Right atrium auricular region (tissue), 2 donors: ENCODE measurements at regions not wholly inside any gene's neighbourhood (a gene's known extent, or its start where the extent isn't known, plus 50 kb on each side); places are given as distances from the start of the nearest gene placed in this dataset.

ENCODE experiments used
- DNase-seq: peaks from one replicate; pipeline ENCODE4 v3.0.0-alpha.2; 2019; ENCODE audit warnings: low spot score
- H3K27ac ChIP-seq, 2 donors: fragments of 200-600 bp; sonication (generic); 1 replicate in 1 of 2; 2 replicates in 1 of 2; pipeline ENCODE4 v1.5.1; 2016 to 2019
- H3K27me3 ChIP-seq, 2 donors: fragments of 200-600 bp; sonication (generic); one replicate each; pipeline versions ENCODE4 v1.5.1 to v1.6.0; 2017 to 2019
- H3K36me3 ChIP-seq: fragments of 200-600 bp; sonication (generic); one replicate; pipeline ENCODE4 v1.5.1; 2016
- H3K4me1 ChIP-seq, 2 donors: fragments of 200-600 bp; sonication (generic); one replicate each; pipeline versions ENCODE4 v1.5.1 to v1.6.0; 2017 to 2019
- H3K4me3 ChIP-seq, 2 donors: fragments of 200-600 bp; sonication (generic); 1 replicate in 1 of 2; 2 replicates in 1 of 2; pipeline ENCODE4 v1.5.1; 2017 to 2019; ENCODE audit warnings: mild to moderate bottlenecking in 1 of 2, moderate library complexity in 1 of 2
- H3K9me3 ChIP-seq, 2 donors: fragments of 200-600 bp; sonication (generic); one replicate each; pipeline ENCODE4 v1.5.1; 2019
- TF ChIP-seq, protein P1 (sequence below), 2 donors: fragments of 200-600 bp; sonication (generic); IDR thresholded peaks; one replicate each; pipeline ENCODE4 v1.5.1; 2019; ENCODE audit warnings: antibody characterized with exemption in 2 of 2

GRCh38 chr13:47064381-47064780 lies 167.5 kb upstream of the HTR2A start:
- TF ChIP-seq, protein P1, sequence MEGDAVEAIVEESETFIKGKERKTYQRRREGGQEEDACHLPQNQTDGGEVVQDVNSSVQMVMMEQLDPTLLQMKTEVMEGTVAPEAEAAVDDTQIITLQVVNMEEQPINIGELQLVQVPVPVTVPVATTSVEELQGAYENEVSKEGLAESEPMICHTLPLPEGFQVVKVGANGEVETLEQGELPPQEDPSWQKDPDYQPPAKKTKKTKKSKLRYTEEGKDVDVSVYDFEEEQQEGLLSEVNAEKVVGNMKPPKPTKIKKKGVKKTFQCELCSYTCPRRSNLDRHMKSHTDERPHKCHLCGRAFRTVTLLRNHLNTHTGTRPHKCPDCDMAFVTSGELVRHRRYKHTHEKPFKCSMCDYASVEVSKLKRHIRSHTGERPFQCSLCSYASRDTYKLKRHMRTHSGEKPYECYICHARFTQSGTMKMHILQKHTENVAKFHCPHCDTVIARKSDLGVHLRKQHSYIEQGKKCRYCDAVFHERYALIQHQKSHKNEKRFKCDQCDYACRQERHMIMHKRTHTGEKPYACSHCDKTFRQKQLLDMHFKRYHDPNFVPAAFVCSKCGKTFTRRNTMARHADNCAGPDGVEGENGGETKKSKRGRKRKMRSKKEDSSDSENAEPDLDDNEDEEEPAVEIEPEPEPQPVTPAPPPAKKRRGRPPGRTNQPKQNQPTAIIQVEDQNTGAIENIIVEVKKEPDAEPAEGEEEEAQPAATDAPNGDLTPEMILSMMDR (IDR thresholded peaks at IDR 0.05): no peak
- Histone ChIP-seq H3K27me3 (no peaks in the 10 kb centered on the region), H3K9me3 (peaks cover 0 to 20% of the 10 kb centered on the region in 2 donors), H3K4me1 (no peaks in the 10 kb centered on the region), H3K4me3 (no peak overlapping the region), H3K36me3 (no peaks in the 10 kb centered on the region), H3K27ac (no peak overlapping the region)
- no peak for DNase-seq

- no peak overlapping the region for H3K4me3 ChIP-seq
- H3K9me3 ChIP-seq: no peaks in the 10 kb centered on the region
- no peak overlapping the region for H3K27ac ChIP-seq
- no peaks in the 10 kb centered on the region for H3K4me1 ChIP-seq
- TF ChIP-seq, protein P1 (IDR thresholded peaks at IDR 0.05): no peak
- no peaks in the 10 kb centered on the region for H3K27me3 ChIP-seq
- H3K36me3 ChIP-seq: no peaks in the 10 kb centered on the region
- no peak for DNase-seq
These were observed 152.6 kb upstream of the HTR2A start for GRCh38 chr13:47049276-47049989.

DNA sequence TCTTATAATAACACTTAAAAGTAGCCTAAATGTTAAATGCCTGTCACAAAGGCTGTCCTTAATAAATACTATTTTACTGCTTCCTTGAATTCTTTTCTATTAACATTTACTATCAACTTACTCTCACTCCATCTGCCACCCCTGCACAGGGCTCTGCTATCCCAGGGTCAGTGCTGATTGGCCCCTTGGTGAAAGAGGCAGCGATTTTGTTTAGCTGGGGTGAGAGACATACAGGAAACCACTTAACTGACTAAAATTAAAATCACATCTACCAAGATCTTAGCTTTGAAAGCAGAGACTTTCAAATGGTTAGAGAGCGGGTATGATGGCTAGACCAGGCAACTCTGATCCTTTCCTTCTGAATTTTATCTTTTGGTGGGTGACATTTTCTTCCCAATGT lies 149.9 kb upstream of the HTR2A start:
- no peaks in the 10 kb centered on the region for H3K36me3 ChIP-seq
- TF ChIP-seq, protein P1 (IDR thresholded peaks at IDR 0.05): no peak

DNA sequence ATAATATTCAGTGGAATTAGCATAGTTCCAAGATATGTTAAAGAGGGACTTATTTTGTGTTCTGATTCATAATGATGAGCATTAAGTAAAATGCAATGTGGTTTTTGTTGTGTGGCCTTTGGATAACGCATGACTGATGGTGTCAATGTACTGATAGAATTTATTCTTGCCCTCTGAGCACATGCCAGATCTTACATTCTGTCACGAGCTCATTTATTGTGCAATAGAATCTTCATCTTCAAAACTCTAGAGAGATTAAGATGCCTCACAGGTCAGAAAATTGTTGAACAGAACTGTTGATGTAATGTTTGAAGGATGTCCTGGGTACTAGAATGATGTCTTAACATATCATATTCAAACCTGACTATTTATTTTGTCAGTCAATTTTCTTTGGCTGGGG lies 148.0 kb upstream of the HTR2A start:
- H3K36me3 ChIP-seq: no peaks in the 10 kb centered on the region
- no peaks in the 10 kb centered on the region for H3K4me1 ChIP-seq
- no peaks in the 10 kb centered on the region for H3K9me3 ChIP-seq
- DNase-seq: no peak
- H3K27me3 ChIP-seq: no peaks in the 10 kb centered on the region
- no peak overlapping the region for H3K4me3 ChIP-seq
- no peak overlapping the region for H3K27ac ChIP-seq
- TF ChIP-seq, protein P1 (IDR thresholded peaks at IDR 0.05): no peak

More for the DNA sequence above, 149.9 kb upstream of the HTR2A start:
- Histone ChIP-seq H3K4me3 (no peak overlapping the region), H3K4me1 (no peaks in the 10 kb centered on the region), H3K27me3 (no peaks in the 10 kb centered on the region), H3K9me3 (no peaks in the 10 kb centered on the region), H3K27ac (no peak overlapping the region)
- no peak for DNase-seq

DNA sequence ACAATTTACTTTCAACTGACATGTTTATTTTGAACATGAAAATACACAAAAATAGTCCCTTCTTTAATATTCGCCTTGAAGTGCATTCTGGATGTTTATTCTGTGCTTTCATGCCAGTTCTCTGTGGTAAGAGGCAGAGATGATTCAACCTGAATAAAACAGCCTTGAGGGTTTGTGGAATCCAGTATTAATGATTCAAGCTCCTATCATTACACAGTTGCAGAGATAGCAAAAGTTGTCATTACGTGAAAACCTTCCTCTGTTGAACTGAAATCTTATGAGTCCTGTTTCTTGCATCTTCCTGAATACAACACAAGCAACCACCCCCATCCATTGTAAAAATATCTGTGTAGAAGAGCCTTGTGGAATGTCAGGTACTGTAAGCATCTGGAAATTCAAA lies 142.3 kb upstream of the HTR2A start:
- no peak overlapping the region for H3K27ac ChIP-seq
- TF ChIP-seq, protein P1 (IDR thresholded peaks at IDR 0.05): no peak
- no peaks in the 10 kb centered on the region for H3K9me3 ChIP-seq
- no peaks in the 10 kb centered on the region for H3K36me3 ChIP-seq
- DNase-seq: no peak
- no peaks in the 10 kb centered on the region for H3K27me3 ChIP-seq
- H3K4me3 ChIP-seq: no peak overlapping the region
- H3K4me1 ChIP-seq: no peaks in the 10 kb centered on the region

GRCh38 chr13:47038188-47038587 lies 141.3 kb upstream of the HTR2A start:
- DNase-seq: no peak
- Histone ChIP-seq H3K27ac (no peak overlapping the region), H3K27me3 (no peaks in the 10 kb centered on the region), H3K9me3 (no peaks in the 10 kb centered on the region), H3K4me3 (no peak overlapping the region), H3K4me1 (no peaks in the 10 kb centered on the region), H3K36me3 (no peaks in the 10 kb centered on the region)
- TF ChIP-seq, protein P1 (IDR thresholded peaks at IDR 0.05): no peak
